ENCODE measurements at regions not wholly inside any gene's neighbourhood (a gene's known extent, or its start where the extent isn't known, plus 50 kb on each side); places are given as distances from the start of the nearest gene placed in this dataset.

GRCh38 chr22:47634347-47634746 is 871.9 kb downstream of the TBC1D22A start:
- no peak for TF ChIP-seq CTCF (IDR thresholded peaks at IDR 0.05)
- TF ChIP-seq POLR2A (IDR thresholded peaks at IDR 0.05), result no peak
- no peak for TF ChIP-seq EP300 (IDR thresholded peaks at IDR 0.05)
